GM21786 (cell line): ENCODE measurements at regions not wholly inside any gene's neighbourhood (a gene's known extent, or its start where the extent isn't known, plus 50 kb on each side); places are given as distances from the start of the nearest gene placed in this dataset.

Experiments used
- ATAC-seq: cut with Tn5 transposase; IDR thresholded peaks from one replicate; pipeline ENCODE4 v1.9.1; 2021; ENCODE audit not compliant: unreplicated experiment

DNA sequence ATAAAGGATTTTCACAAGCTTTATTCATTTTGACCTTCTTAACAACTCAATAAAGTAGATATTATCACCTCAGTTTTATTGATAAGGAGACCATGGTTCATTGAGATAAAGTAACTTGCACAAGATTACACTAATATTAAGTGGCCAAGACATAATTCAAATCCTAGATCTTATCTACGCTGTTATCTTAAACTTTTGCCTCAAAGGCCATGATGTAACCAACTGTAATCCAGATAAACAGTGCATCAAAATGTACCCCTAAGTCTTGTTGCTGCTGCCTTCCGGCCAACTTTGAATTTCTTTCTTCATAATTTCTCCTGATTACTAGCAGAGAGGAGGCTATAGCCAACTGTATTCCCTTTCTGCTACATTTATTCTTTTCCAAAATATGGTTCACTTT lies 1094.8 kb upstream of the PIK3C3 start:
- no peak for ATAC-seq

DNA sequence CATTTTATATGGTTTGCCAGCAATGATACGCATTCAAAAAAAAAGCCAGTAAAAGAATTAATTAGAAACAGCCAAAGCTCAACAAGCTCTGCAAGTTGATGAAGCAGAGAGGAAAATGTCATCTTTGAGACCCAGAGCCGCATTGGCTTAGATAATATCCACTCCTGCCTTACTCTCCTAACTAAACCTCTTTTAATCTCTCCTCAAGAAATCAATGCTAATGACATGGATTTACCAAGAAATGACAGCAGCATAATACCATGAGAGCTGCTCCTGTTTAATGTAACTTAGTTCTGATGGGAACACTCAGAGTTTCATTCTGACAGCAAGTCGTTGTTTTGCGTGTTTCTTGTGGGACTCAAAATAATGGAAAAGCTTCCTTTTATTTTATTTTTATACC lies 1099.4 kb upstream of the PIK3C3 start:
- no peak for ATAC-seq

DNA sequence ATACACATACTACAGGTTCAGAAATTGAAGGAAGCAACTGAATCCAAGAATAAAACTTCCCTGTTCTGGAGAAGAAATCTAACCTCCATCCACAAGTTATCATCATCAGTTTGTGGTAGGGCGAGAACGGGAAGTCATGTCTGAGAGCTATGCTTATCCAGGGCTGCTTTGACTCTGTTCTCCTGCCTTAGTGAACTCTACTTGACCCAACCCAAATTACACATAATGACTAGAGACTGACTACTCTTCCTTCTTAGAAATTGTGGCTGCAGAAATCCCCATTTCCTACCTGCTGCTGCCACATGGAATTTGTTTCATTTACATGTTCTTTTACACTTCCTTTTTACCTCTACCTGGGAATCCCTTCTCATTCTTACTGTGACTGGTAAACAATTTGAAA lies 1102.6 kb upstream of the PIK3C3 start:
- no peak for ATAC-seq

DNA sequence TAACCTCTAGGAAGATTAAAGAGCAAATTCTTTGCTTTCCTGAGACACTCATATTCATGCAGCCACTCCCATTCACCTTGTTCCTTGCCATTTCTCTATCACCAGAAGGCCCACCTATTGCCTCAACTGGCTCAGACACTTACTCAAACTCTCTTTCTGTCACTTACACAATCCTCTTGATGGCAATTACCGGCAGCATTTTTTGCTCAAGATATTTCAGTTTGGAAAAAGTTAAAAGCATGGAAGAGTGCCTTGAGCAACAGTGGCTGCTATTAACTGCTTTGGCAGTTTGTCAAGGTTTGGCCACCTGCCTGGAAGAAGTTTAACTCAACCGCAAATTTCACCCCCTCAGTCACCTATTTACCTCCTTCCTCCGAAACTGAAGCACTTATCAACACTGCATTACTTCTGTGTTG lies 1104.0 kb upstream of the PIK3C3 start:
- no peak for ATAC-seq

DNA sequence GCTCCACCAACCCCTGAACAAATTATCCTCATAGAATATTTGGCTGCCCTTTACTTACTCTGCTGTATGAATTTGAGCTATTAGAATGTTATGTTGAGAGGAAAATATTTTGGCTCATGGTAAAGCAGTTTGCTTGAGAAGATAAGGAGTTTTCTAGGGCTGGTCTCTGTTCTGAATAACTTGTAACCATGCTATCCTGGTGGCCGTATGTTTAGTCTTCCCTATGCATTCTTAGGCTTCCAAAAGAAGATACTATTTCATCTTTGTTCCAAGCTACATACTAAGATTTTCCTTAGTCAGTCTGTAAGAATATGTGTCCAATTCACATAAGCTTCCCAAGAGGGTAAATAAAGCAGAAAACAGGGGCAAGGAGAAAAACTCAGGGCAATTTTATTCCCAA lies 1105.1 kb upstream of the PIK3C3 start:
- ATAC-seq: no peak

DNA sequence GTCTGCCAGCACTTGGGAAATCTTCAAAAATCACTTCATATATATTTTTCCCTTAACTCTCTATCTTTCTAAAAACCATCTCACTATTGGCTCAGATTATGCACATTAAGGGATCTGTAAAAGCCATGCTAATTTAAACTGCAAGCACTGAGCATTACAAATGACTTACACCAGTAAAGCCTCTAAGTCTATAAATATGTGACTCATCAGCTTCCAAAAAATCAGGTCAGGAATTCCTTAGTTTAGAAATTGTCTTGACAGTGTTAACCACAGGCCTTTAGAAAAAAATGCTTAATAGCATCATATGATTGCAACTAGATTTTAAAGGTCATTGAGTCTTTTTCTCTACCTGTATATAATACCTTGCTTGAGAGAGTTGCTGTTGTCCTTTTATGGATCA lies 1113.6 kb upstream of the PIK3C3 start:
- ATAC-seq: no peak

DNA sequence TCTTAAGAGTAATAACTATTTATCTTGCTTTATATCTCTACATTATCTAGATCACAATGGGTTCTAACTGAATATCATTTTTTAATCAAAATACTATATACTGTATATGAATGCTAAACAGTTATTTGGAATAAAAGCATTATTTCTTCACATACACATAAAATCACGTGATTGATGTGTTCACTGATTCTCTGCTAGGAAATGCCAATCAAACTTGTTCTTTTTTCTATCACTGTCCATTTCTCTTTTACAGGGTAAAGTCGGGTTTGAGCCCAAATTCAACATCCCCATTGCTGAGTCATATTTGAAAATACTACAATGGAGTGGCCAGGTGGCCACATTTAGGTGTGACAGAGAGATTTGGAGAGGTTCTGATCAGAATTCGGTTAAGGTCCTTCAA lies 1114.0 kb upstream of the PIK3C3 start:
- no peak for ATAC-seq

DNA sequence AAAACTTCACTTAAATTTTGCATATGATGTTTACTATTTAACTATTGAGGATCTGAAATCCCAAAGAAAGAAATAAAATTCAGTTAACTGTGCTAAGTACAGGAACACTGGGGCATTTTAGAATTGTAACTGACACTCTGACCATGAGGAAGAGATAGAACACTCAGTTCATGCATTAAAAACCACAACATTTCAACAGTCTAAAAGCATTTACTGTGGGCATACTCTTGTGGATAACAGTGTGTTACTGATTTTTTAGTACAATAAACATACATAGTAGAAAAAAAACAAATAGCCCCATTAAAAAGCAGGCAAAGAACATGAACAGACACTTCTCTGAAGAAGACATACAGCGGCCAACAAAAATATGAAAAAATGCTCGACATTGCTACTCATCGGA lies 1122.7 kb upstream of the PIK3C3 start:
- no peak for ATAC-seq

DNA sequence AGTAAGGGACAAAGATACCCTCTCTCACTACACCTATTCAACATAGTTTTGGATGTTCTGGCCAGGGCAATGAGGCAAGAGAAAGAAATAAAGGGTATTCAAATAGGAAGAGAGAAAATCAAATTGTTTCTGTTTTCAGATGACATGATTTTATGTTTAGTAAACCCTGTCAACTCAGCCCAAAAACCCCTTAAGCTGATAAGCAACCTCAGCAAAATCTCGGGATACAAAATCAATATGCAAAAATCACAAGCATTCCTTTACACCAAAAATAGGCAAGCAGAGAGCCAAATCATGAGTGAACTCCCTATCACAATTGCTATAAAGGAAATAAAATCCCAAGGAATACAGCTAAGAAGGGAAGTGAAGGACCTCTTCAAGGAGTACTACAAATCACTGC lies 1130.7 kb upstream of the PIK3C3 start:
- no peak for ATAC-seq

DNA sequence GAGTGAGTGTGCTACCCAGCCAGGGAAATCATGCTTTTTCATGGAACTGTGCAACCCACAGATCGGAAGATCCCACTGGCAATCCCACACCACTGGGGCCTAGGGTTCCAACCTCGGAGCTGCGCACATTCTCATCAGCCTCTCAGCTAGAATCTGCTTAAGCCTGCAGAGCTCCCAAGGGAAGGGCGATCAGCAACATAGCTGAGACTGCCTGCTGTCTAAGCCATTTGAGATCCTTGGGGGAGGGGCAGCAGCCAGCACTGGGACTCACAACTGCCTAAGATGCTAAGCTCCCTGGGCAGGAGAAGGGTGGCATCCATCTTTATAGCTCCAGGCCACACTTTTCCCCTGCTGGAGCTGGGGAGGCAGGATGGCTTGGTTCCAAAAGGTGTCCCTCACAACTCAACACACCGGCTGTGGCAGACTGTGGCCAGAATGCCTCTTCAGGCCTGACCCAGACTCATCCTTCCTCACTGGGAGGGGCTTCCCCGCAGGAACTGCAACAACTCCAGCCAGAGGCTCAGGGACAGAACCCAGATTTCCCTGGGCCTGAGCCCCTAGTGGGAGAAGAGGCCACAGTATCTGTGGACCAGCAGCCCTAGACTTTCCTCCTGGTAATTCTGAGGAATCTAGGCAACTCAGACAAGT lies 1133.3 kb upstream of the PIK3C3 start:
- ATAC-seq: no peak

DNA sequence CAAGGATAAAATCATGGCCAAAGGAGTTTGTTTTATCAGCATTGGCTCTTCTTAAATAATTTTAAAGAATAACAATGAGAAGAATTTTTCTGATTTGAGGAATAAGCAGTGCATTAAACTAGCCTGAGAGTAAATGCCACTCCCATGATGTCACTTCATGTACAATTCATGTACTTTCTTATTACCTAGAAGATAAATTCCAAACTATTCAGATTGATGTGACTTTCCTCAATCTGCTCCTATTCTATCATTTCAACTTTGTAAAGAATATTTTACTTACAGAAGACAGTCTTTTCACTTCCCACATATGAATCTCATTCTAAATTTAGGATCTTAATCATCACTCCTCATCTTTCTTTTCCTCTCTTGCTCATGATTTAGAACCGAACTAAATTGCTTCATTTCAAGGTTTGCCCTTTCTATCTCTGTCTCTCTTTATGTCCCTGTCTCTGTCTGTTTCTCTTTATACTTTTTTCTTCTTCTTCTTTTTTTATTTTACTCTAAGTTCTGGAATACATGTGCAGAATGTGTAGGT lies 1142.0 kb upstream of the PIK3C3 start:
- no peak for ATAC-seq

DNA sequence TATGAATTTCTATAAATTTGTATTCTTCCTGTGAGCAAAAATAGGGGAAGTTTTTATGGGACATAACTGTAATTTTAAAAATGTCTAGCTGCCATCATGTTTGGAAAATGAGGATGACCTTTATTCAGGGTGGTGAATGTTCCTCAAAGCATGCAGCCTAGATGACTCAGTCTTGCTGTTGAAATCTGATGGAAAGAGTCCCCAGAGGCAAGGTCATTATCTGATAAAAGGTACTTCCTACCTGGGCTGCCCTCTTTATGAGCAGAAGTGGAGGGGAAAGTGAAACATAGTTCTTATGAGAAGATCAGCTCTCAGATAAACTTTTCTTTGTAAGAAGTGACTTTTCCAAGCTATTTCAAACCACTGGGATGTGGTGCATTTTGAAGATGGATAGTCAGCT lies 1144.7 kb upstream of the PIK3C3 start:
- ATAC-seq: no peak

DNA sequence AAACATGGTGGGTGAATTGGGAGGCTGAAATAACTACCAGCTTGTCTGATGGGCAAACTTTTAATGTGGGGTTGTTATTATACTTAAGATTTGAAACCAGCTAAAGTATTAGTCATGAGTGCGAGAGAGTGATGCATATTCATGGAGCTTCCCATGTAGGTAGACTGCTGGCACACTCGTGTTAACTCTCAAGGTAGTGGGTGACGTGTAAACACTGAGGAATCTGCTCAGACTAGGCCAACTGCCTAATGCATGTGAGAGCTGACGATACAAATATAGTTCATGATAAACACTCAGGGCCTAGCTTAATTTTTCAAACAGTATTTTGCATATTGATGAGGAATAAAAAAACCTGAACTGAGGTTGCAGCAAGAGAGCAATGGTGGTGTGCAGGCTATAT lies 1165.7 kb upstream of the PIK3C3 start:
- no peak for ATAC-seq

DNA sequence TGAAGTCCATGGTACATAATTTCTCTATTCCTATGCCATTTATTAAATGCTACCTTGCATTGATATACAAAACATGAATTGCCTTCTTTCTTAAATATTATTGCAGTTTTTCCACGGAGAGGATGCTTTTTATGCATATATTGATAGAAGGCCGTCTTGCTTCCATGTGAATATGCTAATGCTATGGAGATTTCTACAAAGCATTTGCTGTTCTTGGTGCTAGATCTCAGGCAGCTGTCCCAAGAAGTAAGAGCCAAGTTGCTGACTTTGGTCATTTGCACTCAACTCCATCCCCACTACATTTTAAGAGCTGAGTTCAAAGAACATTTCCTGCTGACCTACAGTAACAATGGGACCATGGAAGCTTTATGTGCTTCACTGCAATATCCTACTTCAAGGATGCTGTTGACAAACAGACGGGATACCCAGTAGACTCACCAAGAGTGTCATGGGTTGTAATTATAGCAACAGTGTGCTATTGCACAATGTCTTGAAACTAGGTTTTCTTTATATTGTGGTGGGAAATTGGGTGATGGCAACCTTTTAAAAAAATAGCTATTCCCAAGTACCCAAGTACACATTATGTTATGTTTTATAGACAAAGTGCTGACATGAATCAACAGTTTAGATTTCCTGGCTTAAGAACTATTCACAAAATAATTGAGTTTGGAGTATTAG lies 1172.4 kb upstream of the PIK3C3 start:
- no peak for ATAC-seq

DNA sequence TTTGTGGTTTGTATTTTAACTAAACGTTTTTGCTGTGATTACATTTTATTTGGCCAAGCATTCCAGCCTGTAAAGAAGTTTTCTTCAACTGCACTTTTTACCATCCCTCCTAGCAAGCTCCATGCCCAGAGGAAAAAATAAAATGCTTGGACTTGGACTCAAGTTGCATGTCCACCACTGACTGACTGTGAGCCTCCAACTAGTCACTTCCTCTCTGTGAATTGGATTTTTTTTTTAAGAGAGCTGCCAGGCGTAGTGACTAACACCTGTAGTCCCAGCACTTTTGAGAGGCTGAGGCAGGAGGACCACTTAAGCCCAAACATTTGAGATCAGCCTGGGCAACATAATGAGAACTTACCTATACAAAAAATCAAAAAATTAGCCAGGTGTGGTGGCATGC lies 1185.2 kb upstream of the PIK3C3 start:
- no peak for ATAC-seq

DNA sequence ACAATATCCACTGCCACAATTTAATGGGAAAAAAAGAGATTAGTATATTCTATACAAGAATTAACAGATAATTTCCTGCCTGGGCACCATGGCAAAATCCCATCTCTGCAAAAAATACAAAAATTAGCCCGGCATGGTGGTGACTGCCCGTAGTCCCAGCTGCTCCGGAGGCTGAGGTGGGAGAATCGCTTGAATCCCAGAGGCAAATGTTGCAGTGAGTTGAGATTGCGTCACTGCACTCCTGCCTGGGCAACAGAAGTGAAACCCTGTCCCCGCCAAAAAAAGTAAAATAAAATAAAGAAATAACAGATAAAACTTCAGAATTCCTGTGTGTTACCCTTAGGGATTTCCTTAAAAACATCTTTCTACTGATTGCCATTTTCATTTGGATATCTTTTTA lies 1194.8 kb upstream of the PIK3C3 start:
- ATAC-seq: no peak

DNA sequence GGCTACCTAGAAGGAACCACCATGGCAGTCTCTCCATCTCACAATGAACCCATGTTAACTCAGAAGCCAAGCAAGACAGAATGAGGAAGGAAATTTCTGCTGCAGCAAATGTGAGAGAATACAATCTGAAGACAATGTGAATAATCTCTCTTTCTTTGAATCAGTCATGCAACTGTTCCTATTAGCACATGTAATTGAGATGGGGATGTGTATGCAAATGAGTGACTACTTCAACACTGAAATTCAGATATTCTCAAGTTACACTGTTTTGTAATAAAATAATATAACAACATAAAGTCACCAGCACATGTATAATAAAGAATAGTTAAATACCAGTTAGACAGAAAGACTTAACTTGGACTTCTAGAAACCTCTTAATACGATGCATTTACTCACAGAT lies 1200.6 kb upstream of the PIK3C3 start:
- no peak for ATAC-seq

DNA sequence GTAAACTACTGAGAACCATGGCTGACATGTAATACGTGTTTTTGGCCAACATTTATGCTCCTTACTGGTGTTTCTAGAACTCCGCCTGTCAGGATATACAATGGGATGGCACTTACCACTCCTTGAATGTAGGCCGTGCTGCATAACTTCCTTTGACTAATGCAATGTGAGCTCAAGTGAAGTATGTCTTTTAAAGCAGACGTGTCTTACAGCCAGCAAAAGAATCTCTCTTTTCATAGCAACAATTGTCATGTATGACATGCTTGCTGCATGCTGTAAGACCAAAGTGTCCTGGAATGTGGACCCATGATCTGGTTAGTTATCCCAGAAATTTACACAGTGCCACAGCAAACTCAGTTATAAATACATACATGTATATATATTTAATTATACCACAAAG lies 1202.7 kb upstream of the PIK3C3 start:
- ATAC-seq: no peak

DNA sequence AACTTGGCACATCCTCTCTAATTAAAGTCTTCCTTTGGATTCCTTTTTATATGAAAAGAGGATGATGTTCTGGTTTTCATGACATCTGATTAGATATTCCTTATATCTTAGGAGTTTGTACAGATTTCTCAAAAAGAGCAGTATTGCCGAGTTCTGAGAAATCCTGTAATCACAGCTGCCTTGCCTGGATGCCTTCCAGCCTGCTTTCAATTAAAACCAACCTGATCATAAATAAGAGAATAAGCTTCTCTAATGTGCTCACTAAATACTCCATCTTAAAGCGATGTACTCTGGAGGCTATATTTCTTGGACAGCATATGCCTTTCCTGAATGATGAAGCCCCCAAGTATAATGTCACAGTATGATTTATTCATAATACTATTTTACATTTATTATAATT lies 1203.8 kb upstream of the PIK3C3 start:
- no peak for ATAC-seq

DNA sequence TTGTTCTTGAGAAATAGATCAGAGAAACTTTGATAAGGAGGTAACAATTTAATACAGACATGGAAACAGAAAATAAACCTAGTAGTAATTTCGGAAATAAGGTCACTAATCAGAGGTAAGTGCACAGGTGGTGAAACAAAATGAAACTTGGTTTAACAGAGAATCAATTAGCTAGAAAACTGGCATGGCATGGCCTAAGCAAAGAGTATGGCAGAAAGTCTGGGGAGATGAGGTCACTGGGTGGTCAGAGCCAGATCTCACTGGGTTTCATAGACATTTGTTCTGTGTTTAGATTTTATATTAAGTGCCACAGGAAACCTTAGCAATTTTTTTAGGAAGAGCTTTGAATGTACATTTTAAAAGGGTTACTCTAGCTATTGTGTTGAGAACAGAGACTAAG lies 1216.0 kb upstream of the PIK3C3 start:
- ATAC-seq: no peak

DNA sequence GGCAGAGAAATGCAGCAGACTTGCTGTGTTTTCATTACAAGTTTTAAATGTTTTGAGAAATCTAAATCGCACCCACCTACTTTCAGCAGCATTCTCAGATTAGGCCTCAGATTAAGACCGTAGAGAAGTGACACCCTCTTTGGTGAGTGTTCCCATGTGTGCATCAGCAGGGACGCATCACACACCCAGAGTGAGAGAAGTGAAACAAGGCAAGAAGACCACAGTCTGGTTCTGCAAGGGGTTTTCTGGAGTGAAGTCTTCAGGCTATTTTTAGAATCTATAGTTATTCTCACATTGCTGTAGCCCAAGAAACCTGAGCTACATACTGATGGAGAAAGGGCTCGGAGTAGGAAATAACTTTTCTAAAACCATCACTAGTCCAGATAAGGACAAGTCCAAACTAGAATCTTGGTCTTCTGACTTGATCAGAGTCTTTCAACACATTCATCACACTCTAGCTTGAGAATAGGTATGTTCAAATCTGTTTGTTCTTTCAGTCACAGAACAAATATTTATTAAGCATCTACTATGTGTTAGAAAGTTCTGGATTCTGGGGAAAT lies 1216.6 kb upstream of the PIK3C3 start:
- ATAC-seq: peak; percentile 62

DNA sequence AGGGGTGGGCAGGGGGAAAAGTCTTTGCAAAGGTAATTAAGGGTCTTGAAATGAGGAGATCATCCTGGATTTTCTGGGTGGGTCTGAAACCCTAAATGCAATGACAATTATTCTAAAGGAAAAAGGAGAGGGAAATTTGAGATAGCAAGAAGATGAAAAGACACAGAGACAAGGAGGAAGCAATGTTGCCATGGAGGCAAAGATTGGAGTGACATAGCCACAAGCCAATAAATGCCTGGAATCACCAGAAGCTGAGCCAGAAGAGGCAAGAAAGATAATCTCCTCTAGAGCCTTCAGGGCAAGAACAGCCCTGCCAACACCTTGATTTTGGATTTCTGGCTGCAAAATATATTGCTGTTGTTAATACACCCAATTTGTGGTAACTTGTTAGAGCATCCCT lies 1246.3 kb upstream of the PIK3C3 start:
- ATAC-seq: no peak

DNA sequence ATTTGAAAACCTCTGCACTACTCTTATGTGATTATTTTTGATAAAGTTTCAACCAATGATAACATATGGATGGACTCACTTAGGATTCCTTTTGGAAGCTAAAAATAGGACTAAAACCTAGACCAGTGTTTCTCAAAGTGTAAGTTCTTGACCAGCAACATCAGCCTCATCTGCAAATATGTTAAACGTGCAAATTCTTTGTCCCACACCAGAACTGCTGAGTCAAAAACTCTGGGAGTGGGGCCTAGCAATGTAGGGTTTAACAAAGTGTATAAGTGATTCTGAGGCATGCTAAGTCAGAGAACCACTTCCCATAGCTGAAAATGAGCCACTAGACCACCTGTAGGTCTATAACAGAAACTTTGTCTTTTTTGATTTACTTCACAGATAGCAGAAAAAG lies 1247.2 kb upstream of the PIK3C3 start:
- ATAC-seq: no peak
